HG03280 (cell line): ENCODE measurements at regions not wholly inside any gene's neighbourhood (a gene's known extent, or its start where the extent isn't known, plus 50 kb on each side); places are given as distances from the start of the nearest gene placed in this dataset.

Experiments used
- ATAC-seq: cut with Tn5 transposase; IDR thresholded peaks from one replicate; pipeline ENCODE4 v1.9.1; 2021; ENCODE audit warnings: mild to moderate bottlenecking, moderate library complexity; ENCODE audit not compliant: unreplicated experiment

GRCh38 chrX:11949291-11949690 lies 189.0 kb upstream of the FRMPD4 start:
- no peak for ATAC-seq

GRCh38 chrX:11952176-11952720 lies 186.0 kb upstream of the FRMPD4 start:
- no peak for ATAC-seq

- no peak for ATAC-seq
Observed at GRCh38 chrX:11953615-11954014, 184.7 kb upstream of the FRMPD4 start.

GRCh38 chrX:11954176-11954575 lies 184.1 kb upstream of the FRMPD4 start:
- no peak for ATAC-seq

GRCh38 chrX:11960031-11960430 lies 178.2 kb upstream of the FRMPD4 start:
- no peak for ATAC-seq

- no peak for ATAC-seq
Observed at GRCh38 chrX:11965436-11965835, 172.8 kb upstream of the FRMPD4 start.

- ATAC-seq: no peak
Observed at GRCh38 chrX:11967986-11968869, 170.0 kb upstream of the FRMPD4 start.

- no peak for ATAC-seq
Observed at GRCh38 chrX:11968991-11969390, 169.3 kb upstream of the FRMPD4 start.

- no peak for ATAC-seq
Observed at GRCh38 chrX:11970578-11971359, 167.5 kb upstream of the FRMPD4 start.

- ATAC-seq: no peak
Observed at GRCh38 chrX:11976663-11977062, 161.6 kb upstream of the FRMPD4 start.

GRCh38 chrX:11992271-11992670 lies 146.0 kb upstream of the FRMPD4 start:
- ATAC-seq: no peak

GRCh38 chrX:11995146-11995545 lies 143.1 kb upstream of the FRMPD4 start:
- no peak for ATAC-seq

GRCh38 chrX:11996810-11997209 lies 141.5 kb upstream of the FRMPD4 start:
- no peak for ATAC-seq

GRCh38 chrX:11998944-11999343 lies 139.3 kb upstream of the FRMPD4 start:
- no peak for ATAC-seq

- no peak for ATAC-seq
Observed at GRCh38 chrX:12002876-12003275, 135.4 kb upstream of the FRMPD4 start.

- no peak for ATAC-seq
Observed at GRCh38 chrX:12007881-12008280, 130.4 kb upstream of the FRMPD4 start.

GRCh38 chrX:12010436-12010835 lies 127.8 kb upstream of the FRMPD4 start:
- no peak for ATAC-seq

GRCh38 chrX:12011075-12011474 lies 127.2 kb upstream of the FRMPD4 start:
- no peak for ATAC-seq

GRCh38 chrX:12013211-12013618 lies 125.1 kb upstream of the FRMPD4 start:
- ATAC-seq: no peak

GRCh38 chrX:12021698-12022097 lies 116.6 kb upstream of the FRMPD4 start:
- ATAC-seq: no peak

GRCh38 chrX:12026481-12026880 lies 111.8 kb upstream of the FRMPD4 start:
- ATAC-seq: no peak

GRCh38 chrX:12032082-12032481 lies 106.2 kb upstream of the FRMPD4 start:
- no peak for ATAC-seq
